C4-2B (cell line): ENCODE measurements at regions not wholly inside any gene's neighbourhood (a gene's known extent, or its start where the extent isn't known, plus 50 kb on each side); places are given as distances from the start of the nearest gene placed in this dataset.

Experiments used
- CTCF ChIP-seq: fragments of 450-650 bp; conservative IDR thresholded peaks from 2 replicates; pipeline ENCODE4 v1.5.1; 2017; ENCODE audit warnings: mild to moderate bottlenecking
- ZFX ChIP-seq: fragments of 450-650 bp; IDR thresholded peaks from 2 replicates; pipeline ENCODE4 v1.6.1; 2017

- TF ChIP-seq CTCF (no peak), ZFX (no peak)
Observed at GRCh38 chr15:100761290-100761935, 118.2 kb upstream of the ALDH1A3 start.
